GM12872 (cell line): ENCODE measurements at regions not wholly inside any gene's neighbourhood (a gene's known extent, or its start where the extent isn't known, plus 50 kb on each side); places are given as distances from the start of the nearest gene placed in this dataset.

Source experiments
- CTCF ChIP-seq: IDR thresholded peaks from 3 replicates; pipeline ENCODE4 v1.5.1; 2011; ENCODE audit warnings: low read depth, mild to moderate bottlenecking, low read length, moderate library complexity; ENCODE audit not compliant: insufficient read depth

DNA sequence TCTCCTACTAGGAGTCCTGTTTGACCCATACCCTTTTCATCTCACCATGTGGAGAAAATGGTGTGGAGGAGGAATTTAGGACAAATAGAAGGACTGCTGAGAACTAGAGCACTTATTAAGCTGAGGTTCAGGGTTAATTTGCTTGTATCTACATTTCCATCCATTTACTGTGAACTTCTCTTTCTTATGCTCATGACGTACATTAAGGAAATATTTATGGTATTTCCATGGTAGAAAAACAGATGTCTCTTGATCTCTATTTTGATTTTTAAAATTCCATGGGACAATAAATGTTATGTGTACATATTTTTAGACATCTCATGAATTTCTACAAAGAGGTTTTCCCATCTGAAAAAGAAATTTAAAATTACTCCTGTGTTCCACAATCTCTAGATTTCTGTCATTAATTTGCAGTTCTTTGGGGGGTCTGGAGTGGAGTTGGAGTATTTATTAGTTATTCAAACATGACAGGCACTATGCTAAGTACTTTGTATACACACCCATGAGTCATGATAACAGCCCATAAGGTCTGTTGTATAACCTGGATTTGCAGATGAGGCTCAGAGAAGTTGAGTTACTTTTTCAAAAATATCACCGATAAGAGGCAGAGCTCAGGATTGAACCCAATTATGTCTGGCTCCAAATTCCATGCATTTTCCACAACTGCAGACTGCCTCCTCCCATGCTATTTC lies 112.6 kb downstream of the COPS8 start:
- TF ChIP-seq CTCF: no peak

DNA sequence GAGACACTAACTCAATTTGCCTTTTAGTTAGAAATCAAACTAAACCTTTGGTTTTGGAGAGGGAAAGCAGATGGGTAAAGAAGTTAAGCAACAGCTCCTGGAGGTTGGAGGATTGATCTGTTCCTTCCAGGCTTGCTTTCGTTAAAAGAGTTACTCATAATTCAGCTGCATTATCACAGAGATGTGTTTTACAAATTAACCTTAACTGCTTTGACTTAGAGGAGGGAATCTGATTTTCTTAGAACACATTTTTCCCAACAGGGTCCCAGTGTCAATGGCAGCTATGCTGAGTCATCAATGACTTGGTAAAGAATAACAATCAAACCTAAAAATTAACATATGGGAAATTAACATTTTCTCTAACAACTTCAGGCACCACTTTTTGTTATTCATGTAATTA lies 113.4 kb downstream of the COPS8 start:
- no peak for TF ChIP-seq CTCF

GRCh38 chr2:237199577-237199976 lies 113.9 kb downstream of the COPS8 start:
- no peak for TF ChIP-seq CTCF

DNA sequence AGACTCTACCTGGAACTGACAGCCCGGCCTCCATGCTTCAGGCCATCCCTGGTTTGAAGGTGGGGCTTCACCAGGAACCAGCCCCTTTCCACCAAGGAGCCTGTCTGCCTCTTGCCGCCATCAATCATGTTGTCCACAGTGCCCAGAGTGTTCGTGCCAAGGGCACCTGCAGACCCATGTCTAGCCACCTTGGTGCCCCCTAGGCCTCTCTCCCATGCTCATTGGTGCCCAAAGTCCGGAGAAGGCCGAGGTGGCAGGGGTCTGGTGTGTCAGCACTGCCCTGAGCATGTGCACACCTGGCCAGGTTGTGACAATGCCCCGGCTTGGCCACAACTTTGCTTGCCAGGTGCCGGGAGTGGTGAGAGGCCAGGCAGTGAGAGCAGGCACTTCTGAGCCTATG lies 114.8 kb downstream of the COPS8 start:
- no peak for TF ChIP-seq CTCF

GRCh38 chr2:237201461-237202287 lies 116.0 kb downstream of the COPS8 start:
- no peak for TF ChIP-seq CTCF

DNA sequence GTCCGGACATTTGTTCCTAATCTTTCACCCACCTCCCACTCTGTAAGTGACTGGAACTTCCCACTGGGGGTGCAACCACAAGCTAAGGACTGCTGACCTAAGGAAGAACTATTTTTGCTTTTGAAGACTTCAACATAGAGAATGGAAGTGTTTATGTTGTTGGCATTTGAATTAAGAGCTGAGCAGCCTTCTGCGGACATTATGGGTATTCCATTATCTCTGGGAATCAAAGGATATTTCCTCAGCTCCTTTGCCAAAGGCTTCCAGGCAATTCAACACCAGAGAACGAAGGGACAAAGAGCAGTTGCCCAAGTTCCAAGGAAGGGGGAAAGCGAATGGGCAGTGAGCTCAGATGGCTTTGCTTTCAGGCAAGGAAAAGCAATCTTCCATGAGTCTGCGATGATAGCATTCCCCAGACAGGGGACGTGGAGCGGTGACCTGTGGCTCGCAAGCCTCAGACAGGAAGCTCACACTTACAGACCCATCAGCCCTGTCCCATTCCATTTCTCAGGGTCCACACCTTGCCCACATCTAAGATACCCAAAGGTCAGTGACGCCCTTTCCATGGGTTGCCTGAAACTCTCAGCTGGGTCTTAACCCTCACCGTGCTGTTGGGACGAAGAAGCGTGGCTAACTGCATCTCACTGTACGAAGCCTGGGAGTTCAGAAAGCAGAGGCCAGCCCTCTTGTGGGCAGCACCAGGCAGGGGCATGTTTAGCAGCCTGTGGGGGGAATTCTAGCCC lies 116.8 kb downstream of the COPS8 start:
- no peak for TF ChIP-seq CTCF

GRCh38 chr2:237205043-237205541 lies 119.4 kb downstream of the COPS8 start:
- TF ChIP-seq CTCF: no peak
